ENCODE measurements at regions not wholly inside any gene's neighbourhood (a gene's known extent, or its start where the extent isn't known, plus 50 kb on each side); places are given as distances from the start of the nearest gene placed in this dataset.

GRCh38 chr2:121902171-121902591 lies 146.7 kb downstream of the TSN start:
- DNase-seq = no peak

GRCh38 chr2:121902616-121903015 lies 147.2 kb downstream of the TSN start:
- DNase-seq = no peak

- DNase-seq = no peak
These were observed 147.7 kb downstream of the TSN start for GRCh38 chr2:121903037-121903689.

GRCh38 chr2:121904656-121905055 lies 149.2 kb downstream of the TSN start:
- DNase-seq = no peak

- no peak for DNase-seq
These were observed 149.8 kb downstream of the TSN start for GRCh38 chr2:121905201-121905600.

GRCh38 chr2:121906170-121906569 lies 150.7 kb downstream of the TSN start:
- DNase-seq = no peak

GRCh38 chr2:121907928-121908327 lies 152.5 kb downstream of the TSN start:
- DNase-seq = no peak

- DNase-seq = no peak
These were observed 154.7 kb downstream of the TSN start for GRCh38 chr2:121910139-121910538.

GRCh38 chr2:121911036-121911435 lies 155.6 kb downstream of the TSN start:
- DNase-seq = no peak

GRCh38 chr2:121917143-121917542 lies 161.7 kb downstream of the TSN start:
- DNase-seq = no peak

- no peak for DNase-seq
These were observed 162.8 kb downstream of the TSN start for GRCh38 chr2:121918231-121918630.

- no peak for DNase-seq
These were observed 164.4 kb downstream of the TSN start for GRCh38 chr2:121919803-121920202.

GRCh38 chr2:121925466-121925865 lies 170.0 kb downstream of the TSN start:
- DNase-seq = no peak

- no peak for DNase-seq
These were observed 187.8 kb downstream of the TSN start for GRCh38 chr2:121943285-121943684.

GRCh38 chr2:121944072-121944831 lies 188.8 kb downstream of the TSN start:
- DNase-seq = no peak

- no peak for DNase-seq
These were observed 192.2 kb downstream of the TSN start for GRCh38 chr2:121947674-121948073.

- no peak for DNase-seq
These were observed 193.8 kb downstream of the TSN start for GRCh38 chr2:121949271-121949670.

- no peak for DNase-seq
These were observed 200.0 kb downstream of the TSN start for GRCh38 chr2:121955426-121955825.

GRCh38 chr2:121955872-121956271 lies 200.4 kb downstream of the TSN start:
- no peak for DNase-seq

- no peak for DNase-seq
These were observed 204.8 kb downstream of the TSN start for GRCh38 chr2:121960251-121960650.

GRCh38 chr2:121961761-121962160 lies 206.3 kb downstream of the TSN start:
- DNase-seq = no peak

GRCh38 chr2:121965661-121966060 lies 210.2 kb downstream of the TSN start:
- no peak for DNase-seq

- no peak for DNase-seq
These were observed 211.2 kb downstream of the TSN start for GRCh38 chr2:121966663-121967062.

- DNase-seq = no peak
These were observed 213.7 kb downstream of the TSN start for GRCh38 chr2:121969166-121969565.

All from T-helper 1 cell (primary cell).